ENCODE measurements at regions not wholly inside any gene's neighbourhood (a gene's known extent, or its start where the extent isn't known, plus 50 kb on each side); places are given as distances from the start of the nearest gene placed in this dataset.

DNA sequence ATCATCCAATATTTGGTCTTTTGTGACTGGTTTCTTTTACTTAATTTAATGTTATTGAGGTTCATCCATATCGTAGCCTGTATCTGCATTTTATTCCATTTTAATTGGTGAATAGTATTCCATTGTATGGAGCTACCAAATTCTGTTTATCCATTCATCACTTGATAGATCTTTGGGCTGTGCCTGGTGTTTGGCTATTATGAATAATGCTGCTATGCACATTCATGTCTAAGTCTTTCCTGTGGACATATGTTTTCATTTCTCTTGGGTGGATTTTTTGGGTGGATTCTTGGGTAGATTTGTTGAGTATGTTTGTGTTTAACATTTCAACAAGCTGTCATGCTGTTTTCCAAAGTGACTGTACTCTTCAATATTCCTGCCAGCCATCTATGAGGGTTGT lies 52.5 kb upstream of the NEDD4L start:
- intact Hi-C loops (cut with DNase I), result no loop called here
- DNase-seq, result no peak

DNA sequence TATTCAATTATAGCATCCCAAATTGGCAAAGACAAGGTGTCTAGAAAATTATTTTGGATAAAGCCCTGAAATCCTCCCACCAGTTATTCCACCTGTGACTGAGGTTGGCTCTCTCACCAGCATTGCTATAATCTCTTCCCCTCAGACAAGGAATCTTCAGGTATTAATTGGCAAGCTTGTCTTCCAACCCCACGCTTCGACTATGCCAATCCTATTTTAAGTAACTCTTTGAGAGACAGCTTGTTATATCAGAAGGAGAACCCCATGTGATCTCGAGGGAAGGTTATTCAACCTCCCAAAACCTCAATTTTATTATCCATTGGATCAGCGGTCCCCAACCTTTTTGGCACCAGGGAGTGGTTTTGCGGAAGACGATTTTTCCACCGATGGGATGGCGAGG lies 54.5 kb upstream of the NEDD4L start:
- DNase-seq, result no peak
- intact Hi-C loops (cut with DNase I), result no loop called here

DNA sequence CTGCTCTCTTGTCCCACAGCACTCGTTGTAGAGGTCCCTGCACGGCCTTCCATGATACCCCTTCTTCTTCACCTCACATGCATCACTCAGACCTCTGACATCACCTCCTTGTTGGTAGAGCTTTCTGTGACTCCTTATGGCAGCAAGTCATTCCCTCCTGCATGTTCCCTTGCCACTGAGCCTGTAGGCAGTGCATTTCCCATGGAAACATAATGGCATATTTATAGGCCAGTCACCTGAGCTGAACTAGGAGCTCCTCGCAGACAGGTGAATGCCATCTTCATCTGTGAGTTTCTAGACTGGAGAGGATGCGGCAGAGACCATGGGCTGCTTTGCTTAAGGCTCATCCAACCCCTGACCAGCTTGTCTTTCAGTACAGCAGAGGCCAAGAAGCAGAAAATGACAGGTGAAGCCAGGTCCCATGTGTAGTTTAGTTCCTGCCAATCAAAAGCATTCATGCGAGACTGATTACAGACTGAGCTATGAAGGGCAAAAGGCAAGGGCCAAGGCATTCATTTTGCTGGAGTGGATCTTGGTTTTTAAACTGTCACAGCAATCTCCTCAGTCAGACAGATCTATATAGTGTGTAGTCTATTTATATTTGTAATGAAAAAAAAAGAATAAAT lies 59.4 kb upstream of the NEDD4L start:
- intact Hi-C loops (cut with DNase I), result no loop called here
- DNase-seq, result no peak

DNA sequence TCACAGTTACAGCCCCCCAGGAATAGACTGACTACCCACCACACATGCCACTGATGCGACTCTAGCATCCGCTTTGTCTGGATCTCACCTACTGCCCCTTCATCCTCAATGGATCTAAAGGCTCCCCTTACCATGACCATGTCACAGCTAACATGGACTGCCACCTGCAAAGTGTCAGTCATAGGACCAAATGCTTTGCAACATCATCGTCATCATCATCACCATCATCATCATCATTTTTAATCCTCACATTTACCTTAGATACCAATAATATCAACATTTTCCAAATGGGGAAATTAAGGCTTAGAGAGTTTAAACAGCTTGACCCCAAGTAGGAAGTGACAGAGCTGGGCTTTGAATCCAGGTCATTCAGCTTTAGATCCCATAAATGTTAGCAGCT lies 60.1 kb upstream of the NEDD4L start:
- DNase-seq, result no peak
- intact Hi-C loops (cut with DNase I), result no loop called here

DNA sequence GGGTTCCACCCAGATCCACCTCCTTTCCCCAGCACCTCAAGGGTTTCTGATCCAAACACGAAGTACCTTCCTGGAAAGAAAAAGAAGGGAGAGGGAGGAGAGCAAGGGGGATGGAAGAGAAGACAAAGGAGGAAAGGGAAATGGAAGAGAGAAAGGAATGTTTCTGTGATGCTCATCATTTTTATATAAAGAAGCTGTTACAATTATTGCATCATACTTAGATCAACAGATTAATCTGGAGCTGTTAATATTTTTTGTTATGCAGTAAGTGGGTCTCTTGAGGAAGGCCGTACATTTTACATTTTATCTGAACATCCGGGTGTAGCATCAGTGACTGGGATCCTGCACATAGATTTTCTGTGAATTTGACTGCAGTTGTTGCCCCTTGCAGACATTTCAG lies 60.6 kb upstream of the NEDD4L start:
- intact Hi-C loops (cut with DNase I), result no loop called here
- DNase-seq, result no peak

DNA sequence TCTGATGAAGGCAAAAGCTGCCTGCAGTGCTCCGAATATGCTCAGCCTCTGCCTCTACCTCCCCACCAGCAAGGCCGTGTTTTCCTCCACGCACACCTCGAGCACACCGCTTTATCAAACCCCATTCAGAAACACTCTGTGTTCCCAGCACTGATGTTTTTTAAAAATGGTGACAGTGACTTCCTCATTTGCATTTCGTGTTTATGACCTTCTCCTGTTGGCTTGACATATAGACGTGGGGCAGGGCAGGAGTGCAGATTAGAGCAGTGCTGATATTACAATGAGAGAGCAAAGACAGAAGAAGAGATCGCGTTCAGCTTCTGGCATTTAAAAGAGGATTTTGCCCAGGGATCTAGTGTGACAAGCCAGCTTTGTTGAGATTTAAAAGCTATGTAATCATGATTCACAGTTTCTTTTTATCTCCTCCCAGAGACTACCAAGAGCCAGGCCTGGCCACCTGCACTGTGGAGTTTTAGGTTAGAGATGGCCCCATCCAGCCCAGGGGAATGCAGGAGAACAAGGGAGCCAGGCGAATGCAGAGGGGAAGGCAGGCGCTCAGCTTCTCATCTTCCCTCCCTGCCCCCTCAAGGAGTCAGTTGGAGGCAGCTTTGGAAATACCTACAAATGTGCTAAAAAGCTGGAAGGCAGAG lies 61.5 kb upstream of the NEDD4L start:
- intact Hi-C loops (cut with DNase I), result no loop called here
- DNase-seq, result no peak

DNA sequence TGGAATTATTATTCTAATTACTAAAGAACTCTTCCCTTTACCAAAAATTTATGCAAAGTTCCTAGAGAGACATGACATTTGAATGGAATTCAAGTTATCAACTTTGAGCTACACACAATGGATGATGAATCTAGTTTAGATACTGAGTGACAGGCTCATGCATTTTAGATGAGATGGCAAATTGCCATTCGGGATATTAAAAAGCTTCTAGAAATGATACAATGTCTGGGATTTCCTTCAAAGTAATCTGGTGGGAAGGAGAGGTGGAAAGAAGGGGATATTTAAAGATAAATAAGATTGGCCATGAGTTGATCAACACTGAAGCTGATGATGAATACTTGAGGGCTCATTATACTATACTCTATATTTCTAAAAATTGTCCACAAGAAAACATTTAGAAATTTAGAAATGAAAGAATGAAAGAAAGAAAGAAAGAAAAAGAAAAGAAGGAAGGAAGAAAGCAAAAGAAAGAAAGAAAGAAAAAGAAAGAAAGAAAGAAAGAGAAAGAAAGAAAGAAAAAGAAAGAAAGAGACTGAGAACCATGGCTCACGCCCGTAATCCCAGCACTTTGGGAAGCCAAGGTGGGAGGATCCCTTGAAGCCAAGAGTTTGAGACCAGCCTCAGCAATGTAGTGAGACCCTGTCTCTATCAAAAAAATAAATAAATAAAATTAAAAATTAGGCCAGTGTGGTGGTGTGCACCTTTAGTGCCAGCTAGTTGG lies 62.6 kb upstream of the NEDD4L start:
- no peak for DNase-seq
- intact Hi-C loops (cut with DNase I), result no loop called here

DNA sequence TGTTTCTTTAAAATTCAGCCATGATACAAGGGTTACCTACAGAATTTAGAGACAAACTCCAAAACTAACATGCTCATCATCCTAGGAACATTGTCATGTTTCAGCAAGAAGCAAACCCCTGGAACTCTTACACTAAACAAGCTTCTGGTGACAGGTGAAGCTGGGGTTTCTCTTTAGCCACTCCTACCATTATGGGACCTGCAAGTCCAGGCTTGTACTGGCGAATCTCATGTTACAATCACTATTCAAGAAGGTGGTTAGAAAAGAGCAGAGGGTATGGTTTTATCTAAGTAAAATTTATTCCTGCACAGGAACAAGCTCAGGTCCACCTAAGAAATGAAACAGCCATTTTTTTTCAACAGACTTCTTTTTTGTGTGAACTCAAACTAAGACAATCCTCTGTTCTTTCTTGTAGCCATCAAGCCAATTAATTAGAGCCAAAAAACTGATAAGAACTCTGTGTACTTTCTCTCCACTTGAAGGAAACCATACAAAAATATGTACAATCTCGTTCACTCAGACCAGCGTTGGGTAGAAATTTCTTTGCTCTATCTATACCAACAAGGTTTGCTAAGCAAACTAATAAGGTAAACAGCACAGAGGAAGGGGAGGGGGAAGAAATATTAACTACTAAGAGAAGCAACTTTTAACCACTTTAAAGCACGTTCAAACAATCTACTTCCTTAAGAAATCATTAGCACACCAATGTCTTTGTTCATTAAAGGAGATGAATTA lies 63.3 kb upstream of the NEDD4L start:
- DNase-seq, result no peak
- intact Hi-C loops (cut with DNase I), result no loop called here

DNA sequence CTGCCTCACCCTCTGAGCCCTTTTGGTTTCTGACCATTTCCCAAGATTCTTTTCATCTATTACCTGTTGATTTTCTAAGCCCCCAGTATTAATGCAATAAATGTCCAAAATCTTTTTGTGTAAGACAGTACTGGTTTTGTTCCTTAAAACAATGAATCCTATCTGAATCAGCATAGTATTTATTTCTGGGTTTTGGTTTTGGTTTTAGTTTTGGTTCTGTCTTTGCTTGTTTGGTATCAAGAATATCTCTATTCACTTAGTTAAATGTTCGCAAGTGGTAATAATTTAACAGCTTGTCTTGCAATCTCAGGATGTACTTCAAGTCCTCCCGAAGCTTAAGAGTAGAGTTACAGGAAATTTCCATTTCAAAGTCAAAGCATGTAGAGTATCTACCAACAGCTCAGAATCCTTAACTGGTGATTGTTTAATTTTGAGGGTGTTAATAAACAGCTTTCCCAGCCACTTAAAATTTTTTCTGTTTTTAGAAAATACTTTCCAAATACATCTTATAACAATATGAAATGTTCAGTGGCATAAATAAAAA lies 67.7 kb upstream of the NEDD4L start:
- intact Hi-C loops (cut with DNase I), result no loop called here
- DNase-seq, result no peak

DNA sequence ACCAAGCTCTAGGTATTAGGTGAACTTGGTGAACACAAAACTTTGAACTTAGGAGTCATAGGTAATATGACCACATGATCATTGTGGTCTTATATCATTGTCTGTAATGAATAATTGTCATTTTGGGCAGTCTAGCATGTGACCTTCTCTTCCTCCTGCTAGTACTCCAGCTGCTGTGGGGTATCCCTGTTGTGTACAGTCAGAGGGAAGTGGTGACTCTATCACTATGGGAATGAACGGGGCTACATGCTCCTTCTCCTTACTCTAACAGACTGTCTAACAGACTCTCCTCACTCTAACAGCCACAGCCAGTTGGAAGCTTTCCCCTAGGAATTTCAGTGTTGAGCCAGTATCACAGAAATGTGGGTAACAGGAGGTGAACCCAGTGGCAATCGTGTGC lies 68.2 kb upstream of the NEDD4L start:
- intact Hi-C loops (cut with DNase I), result no loop called here
- DNase-seq, result no peak

DNA sequence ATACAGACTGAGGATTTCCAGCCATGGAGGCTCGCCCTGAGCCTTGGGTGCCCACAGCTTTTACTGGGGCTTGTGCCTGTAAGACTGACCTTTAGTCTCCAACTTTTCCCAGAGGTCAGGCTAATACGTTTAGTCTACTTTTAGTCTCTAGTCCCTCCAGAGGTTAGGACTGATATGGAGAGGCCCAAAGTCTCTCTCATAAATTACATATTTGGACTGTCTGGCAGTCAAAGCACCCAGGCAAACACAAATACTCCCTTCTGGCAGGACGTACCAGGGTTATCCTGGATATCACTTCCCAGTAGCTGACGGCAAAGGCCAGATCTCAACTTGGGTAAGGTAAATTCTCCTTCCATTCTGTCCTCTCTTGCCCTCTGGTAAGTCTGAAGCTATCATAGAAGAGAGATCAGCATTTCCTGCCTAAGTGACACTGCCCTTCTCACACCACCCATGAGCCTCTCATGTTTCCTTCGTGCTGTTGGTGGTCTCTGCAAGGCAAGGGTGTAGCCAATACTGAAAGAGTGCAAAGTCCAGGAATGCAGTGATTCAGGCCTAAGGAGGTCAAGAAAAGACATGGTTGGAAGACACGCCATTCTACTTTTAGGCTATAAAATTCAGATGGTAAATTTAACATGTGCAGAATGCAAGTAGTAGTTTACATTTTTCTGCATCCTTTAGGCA lies 69.3 kb upstream of the NEDD4L start:
- no peak for DNase-seq
- intact Hi-C loops (cut with DNase I), result no loop called here

DNA sequence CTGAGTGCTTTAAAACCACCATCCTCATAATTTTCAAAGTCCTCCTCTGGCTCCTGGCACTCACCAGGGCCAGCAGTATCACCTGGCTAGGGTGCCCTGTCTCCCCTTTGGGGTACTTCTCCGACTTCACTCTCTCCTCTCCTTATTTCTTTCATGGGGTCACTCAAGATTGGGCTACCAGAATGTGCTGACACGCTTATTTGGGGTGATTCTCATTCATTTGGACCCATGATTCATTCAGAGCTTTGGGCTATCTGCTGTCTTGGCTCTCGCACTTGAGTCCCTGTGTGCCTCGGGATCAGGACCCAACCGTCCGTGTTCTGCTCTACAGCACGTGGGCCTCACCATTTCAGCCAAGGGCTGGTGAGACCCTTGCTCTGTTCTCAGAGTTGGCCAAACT lies 70.1 kb upstream of the NEDD4L start:
- DNase-seq, result no peak
- intact Hi-C loops (cut with DNase I), result no loop called here

DNA sequence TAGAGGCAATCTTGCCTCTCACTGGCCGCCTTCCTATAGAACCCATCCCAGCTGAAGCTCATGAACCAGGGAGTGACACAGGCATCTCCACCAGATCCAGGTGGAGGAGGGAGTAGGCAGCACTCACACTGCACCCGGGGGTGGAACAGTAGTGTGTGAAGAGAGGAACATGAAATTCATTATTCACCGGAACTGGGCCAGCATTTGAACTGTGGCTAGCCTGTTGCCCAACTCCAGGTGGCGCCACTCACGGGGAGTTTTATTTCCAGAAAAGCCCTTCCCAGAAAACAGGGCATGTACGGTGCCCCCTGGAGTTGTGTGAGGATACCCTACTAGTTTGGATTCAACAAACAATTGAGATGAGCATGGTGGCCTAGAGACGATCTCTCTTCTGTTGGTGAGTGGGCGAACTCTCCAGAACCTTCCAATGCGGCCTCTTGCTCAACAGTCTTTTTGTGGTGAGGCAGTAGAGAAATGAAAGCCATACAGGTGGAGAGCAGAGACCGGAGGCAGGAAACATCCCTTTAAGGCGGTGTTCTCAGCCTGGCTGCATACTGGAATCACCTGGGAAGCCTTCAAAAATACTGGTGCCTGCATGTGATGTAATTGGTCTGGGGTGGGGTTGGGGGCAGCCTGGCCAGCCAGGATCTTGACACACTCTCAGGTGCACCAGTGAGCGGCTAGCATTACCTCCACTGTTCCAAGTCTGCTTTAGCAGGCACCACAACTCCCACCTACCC lies 73.5 kb upstream of the NEDD4L start:
- intact Hi-C loops (cut with DNase I), result no loop called here

DNA sequence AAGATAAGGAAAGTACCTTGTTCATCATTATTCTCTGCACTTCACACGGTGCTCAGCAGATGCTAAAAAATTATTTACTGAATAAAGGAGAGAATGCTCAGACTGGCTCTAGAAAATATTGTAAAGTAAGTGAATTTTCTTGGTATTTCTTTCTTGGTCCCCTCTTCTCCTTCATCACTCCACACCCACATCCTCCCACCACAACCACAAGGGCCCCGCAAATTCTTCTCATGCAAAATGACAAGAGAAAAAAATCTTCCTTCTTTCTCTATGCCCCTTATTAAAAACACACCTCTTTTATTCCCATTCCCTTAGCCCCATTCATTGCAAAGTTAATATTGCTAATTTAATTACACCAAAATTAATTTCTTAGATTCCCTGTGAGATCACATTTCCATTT lies 74.2 kb upstream of the NEDD4L start:
- no peak for DNase-seq
- intact Hi-C loops (cut with DNase I), result no loop called here

More for the DNA sequence above, 73.5 kb upstream of the NEDD4L start:
- no peak for DNase-seq

DNA sequence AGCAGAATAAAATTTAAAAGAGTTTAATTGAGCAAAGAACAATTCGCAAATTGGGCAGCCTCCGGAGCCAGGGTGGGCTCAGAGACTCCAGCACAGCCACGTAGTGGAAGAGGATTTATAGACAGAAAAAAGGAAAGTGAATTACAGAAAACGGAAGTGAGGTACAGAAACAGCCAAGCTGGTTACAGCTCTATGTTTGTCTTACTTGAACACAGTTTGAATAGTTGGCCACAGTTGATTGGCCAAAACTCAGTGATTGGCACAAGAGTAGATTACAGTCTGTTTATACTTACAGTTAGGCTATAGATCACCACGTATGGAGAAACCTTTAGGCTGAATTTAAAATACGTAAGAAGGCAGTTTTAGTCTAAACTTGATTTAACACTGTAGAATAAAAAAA lies 78.8 kb upstream of the NEDD4L start:
- no peak for DNase-seq
- intact Hi-C loops (cut with DNase I), result no loop called here

DNA sequence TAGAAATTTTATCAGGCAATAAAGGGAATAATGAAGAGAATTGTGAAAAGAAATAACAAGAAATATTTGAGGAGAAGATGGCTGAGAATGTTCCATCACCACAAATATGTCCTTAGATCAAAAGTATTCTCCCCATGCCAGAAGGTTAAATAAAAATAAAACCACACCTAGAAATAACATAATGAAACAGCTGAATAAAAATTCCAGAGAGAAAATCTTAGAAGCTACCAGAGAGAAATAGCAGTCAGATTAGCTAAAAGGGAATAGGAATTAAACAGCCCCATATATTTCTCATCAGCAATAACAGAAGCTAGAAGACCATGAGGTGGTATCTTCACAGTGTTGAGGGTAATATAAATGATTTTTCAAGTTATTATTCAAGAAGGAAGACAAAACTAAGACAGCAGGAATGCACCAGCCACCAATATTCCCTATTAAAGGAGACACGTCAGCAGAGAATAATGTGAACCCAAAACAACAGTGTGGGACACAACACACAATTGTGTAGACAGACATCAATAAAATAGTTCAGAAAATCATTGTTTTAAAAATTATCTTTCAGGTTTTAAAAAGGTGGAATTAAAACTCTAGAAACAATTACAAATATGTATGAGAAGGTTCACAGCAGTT lies 82.0 kb upstream of the NEDD4L start:
- intact Hi-C loops (cut with DNase I), result no loop called here
- DNase-seq, result no peak

DNA sequence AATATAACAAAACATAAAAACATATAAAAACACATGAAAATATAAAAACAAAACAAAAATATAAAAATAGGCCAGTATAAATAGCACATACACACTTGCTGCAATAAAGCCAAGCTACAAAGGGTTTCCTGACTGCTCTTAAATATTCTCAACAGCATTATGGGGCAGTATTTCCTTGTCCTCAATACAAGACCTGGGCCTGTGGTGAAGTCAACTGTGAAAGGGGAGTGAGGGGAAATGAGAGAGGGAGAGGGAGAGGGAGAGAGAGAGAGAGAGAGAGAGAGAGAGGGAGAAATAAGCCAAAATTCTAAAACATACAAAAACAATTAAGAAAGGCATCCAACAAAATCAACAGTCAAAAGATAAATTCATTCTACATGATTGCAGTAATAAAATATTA lies 82.6 kb upstream of the NEDD4L start:
- intact Hi-C loops (cut with DNase I), result no loop called here
- DNase-seq, result no peak

DNA sequence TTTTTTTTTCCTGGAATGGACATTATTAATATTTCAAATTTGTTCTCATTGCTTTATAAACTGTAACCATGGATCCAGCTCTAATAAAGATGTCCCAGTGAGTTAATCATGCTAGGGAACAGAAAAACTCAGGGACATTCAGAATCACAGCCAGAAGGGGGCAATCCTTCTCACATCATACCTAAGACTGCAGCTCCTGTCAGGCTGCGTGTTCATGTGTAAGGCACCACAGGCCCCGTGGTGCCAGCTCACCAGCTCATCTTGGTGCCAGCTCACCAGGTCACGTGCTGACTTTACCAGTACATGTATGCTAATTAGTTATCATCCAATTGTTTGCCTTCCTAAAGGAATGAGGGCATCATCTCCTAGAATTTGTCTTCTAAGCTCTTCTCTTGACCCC lies 84.7 kb upstream of the NEDD4L start:
- no peak for DNase-seq
- intact Hi-C loops (cut with DNase I), result no loop called here

DNA sequence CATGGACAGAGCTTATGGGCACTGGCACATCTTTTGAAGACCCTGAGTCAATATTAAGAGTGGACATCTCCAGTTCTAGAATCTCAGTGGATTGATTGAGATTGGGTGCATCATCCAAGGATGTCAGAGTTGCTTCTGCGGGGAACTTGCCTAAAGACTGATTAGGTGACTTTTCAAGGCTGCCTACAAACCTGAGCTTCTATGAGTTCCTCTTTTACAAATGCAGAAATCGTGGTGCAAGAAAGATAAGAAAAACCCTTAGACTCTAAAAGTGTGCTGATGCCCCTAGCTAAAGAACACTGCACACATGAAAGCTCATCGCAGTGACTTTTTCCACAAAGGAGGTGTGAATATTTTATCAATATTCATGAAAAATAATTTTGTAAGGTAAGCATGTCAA lies 86.8 kb upstream of the NEDD4L start:
- DNase-seq, result no peak
- intact Hi-C loops (cut with DNase I), result no loop called here

DNA sequence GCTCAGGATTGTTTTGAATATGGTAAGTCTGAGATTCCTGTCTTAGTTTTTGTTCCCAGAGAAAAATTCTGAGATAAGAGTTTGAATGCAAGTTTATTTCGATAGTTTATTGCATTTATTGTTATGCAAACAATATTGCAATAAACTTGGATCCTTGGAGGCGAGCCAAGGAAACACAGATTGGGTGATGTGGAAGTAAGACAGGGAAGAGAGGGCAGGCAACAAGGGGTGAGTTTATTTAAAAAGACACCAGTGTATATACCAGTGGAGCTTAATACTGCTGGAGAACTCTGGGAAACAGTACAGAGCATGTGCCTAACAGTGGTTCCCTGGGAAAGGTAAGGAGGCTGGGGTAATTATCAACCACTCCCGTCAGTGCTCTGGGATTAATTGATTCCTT lies 87.5 kb upstream of the NEDD4L start:
- DNase-seq, result no peak
- intact Hi-C loops (cut with DNase I), result no loop called here

Measured in posterior cingulate gyrus (tissue), 11 donors.